ENCODE measurements at regions not wholly inside any gene's neighbourhood (a gene's known extent, or its start where the extent isn't known, plus 50 kb on each side); places are given as distances from the start of the nearest gene placed in this dataset.
A peak's percentile ranks its signal among the peaks of the same experiment; 100 is the strongest.

GRCh38 chr19:31629579-31630363, 280.5 kb upstream of the TSHZ3 start:
- Histone ChIP-seq H3K27ac (no peak overlapping the region), H3K27me3 (replicated peaks) (no peaks in the 10 kb centered on the region), H3K36me3 (no peaks in the 10 kb centered on the region), H3K4me3 (no peak overlapping the region), H3K4me1 (replicated peaks) (no peaks in the 10 kb centered on the region), H3K9me3 (replicated peaks) (no peaks in the 10 kb centered on the region)
- DNase-seq (ENCODE audit: low read depth in 1 of 2, low spot score in 2 of 2) = no peak

GRCh38 chr19:31633014-31633413, 283.8 kb upstream of the TSHZ3 start:
- no peak overlapping the region for H3K27ac ChIP-seq
- no peaks in the 10 kb centered on the region for H3K36me3 ChIP-seq
- no peaks in the 10 kb centered on the region for H3K4me1 ChIP-seq (replicated peaks)
- no peak overlapping the region for H3K4me3 ChIP-seq
- no peaks in the 10 kb centered on the region for H3K9me3 ChIP-seq (replicated peaks)
- H3K27me3 ChIP-seq (replicated peaks) = no peaks in the 10 kb centered on the region
- no peak for DNase-seq (ENCODE audit: low read depth in 1 of 2, low spot score in 2 of 2)

GRCh38 chr19:31639306-31639705, 290.1 kb upstream of the TSHZ3 start:
- Histone ChIP-seq H3K27ac (no peak overlapping the region), H3K27me3 (replicated peaks) (no peaks in the 10 kb centered on the region), H3K9me3 (replicated peaks) (no peaks in the 10 kb centered on the region), H3K4me1 (replicated peaks) (no peaks in the 10 kb centered on the region), H3K4me3 (no peak overlapping the region), H3K36me3 (no peaks in the 10 kb centered on the region)
- no peak for DNase-seq (ENCODE audit: low read depth in 1 of 2, low spot score in 2 of 2)

GRCh38 chr19:31641591-31641990, 292.4 kb upstream of the TSHZ3 start:
- DNase-seq (ENCODE audit: low read depth in 1 of 2, low spot score in 2 of 2) = no peak
- no peaks in the 10 kb centered on the region for H3K4me1 ChIP-seq (replicated peaks)
- H3K9me3 ChIP-seq (replicated peaks) = no peaks in the 10 kb centered on the region
- no peaks in the 10 kb centered on the region for H3K27me3 ChIP-seq (replicated peaks)
- no peak overlapping the region for H3K27ac ChIP-seq
- H3K36me3 ChIP-seq = no peaks in the 10 kb centered on the region
- no peak overlapping the region for H3K4me3 ChIP-seq

GRCh38 chr19:31648347-31648746, 299.1 kb upstream of the TSHZ3 start:
- H3K36me3 ChIP-seq = no peaks in the 10 kb centered on the region
- peak; percentile 55 to 58 for DNase-seq (ENCODE audit: low read depth in 1 of 2, low spot score in 2 of 2)
- H3K4me1 ChIP-seq (replicated peaks) = peaks cover 7% of the 10 kb centered on the region
- H3K27me3 ChIP-seq (replicated peaks) = no peaks in the 10 kb centered on the region
- H3K9me3 ChIP-seq (replicated peaks) = no peaks in the 10 kb centered on the region
- peak overlapping the region; percentile 29 for H3K27ac ChIP-seq
- H3K4me3 ChIP-seq = no peak overlapping the region

GRCh38 chr19:31656507-31656906, 307.3 kb upstream of the TSHZ3 start:
- DNase-seq (ENCODE audit: low read depth in 1 of 2, low spot score in 2 of 2) = no peak
- H3K36me3 ChIP-seq = no peaks in the 10 kb centered on the region
- H3K4me3 ChIP-seq = no peak overlapping the region
- H3K27me3 ChIP-seq (replicated peaks) = no peaks in the 10 kb centered on the region; the same call in 1 of the 2 replicates
- H3K27ac ChIP-seq = no peak overlapping the region
- H3K9me3 ChIP-seq (replicated peaks) = no peaks in the 10 kb centered on the region
- H3K4me1 ChIP-seq (replicated peaks) = peaks cover 8% of the 10 kb centered on the region

- H3K36me3 ChIP-seq = no peaks in the 10 kb centered on the region
- H3K27me3 ChIP-seq (replicated peaks) = no peaks in the 10 kb centered on the region; the same call in 1 of the 2 replicates
- no peak for DNase-seq (ENCODE audit: low read depth in 1 of 2, low spot score in 2 of 2)
- H3K9me3 ChIP-seq (replicated peaks) = no peaks in the 10 kb centered on the region
- no peak overlapping the region for H3K27ac ChIP-seq
- H3K4me3 ChIP-seq = no peak overlapping the region
- H3K4me1 ChIP-seq (replicated peaks) = peaks cover 8% of the 10 kb centered on the region
Measured at GRCh38 chr19:31658993-31659896, 310.0 kb upstream of the TSHZ3 start.

GRCh38 chr19:31659897-31660210, 310.6 kb upstream of the TSHZ3 start:
- Histone ChIP-seq H3K9me3 (replicated peaks) (no peaks in the 10 kb centered on the region), H3K4me3 (no peak overlapping the region), H3K27ac (no peak overlapping the region), H3K4me1 (replicated peaks) (peaks cover 8% of the 10 kb centered on the region), H3K27me3 (replicated peaks) (no peaks in the 10 kb centered on the region; the same call in 1 of the 2 replicates), H3K36me3 (no peaks in the 10 kb centered on the region)
- peak in 1 of 2 experiments; percentile 19 for DNase-seq (ENCODE audit: low read depth in 1 of 2, low spot score in 2 of 2)

GRCh38 chr19:31664096-31664495, 314.9 kb upstream of the TSHZ3 start:
- Histone ChIP-seq H3K4me1 (replicated peaks) (peaks cover 8% of the 10 kb centered on the region), H3K9me3 (replicated peaks) (no peaks in the 10 kb centered on the region), H3K36me3 (no peaks in the 10 kb centered on the region), H3K27me3 (replicated peaks) (no peaks in the 10 kb centered on the region), H3K27ac (no peak overlapping the region), H3K4me3 (no peak overlapping the region)
- DNase-seq (ENCODE audit: low read depth in 1 of 2, low spot score in 2 of 2) = no peak

GRCh38 chr19:31664997-31665396, 315.8 kb upstream of the TSHZ3 start:
- Histone ChIP-seq H3K36me3 (no peaks in the 10 kb centered on the region), H3K4me3 (no peak overlapping the region), H3K27me3 (replicated peaks) (no peaks in the 10 kb centered on the region), H3K4me1 (replicated peaks) (peaks cover 1% of the 10 kb centered on the region), H3K9me3 (replicated peaks) (no peaks in the 10 kb centered on the region), H3K27ac (no peak overlapping the region)
- no peak for DNase-seq (ENCODE audit: low read depth in 1 of 2, low spot score in 2 of 2)

GRCh38 chr19:31666126-31666525, 316.9 kb upstream of the TSHZ3 start:
- no peak for DNase-seq (ENCODE audit: low read depth in 1 of 2, low spot score in 2 of 2)
- no peaks in the 10 kb centered on the region for H3K4me1 ChIP-seq (replicated peaks)
- H3K9me3 ChIP-seq (replicated peaks) = no peaks in the 10 kb centered on the region
- no peaks in the 10 kb centered on the region for H3K27me3 ChIP-seq (replicated peaks)
- H3K4me3 ChIP-seq = no peak overlapping the region
- no peak overlapping the region for H3K27ac ChIP-seq
- H3K36me3 ChIP-seq = no peaks in the 10 kb centered on the region

GRCh38 chr19:31667106-31667505, 317.9 kb upstream of the TSHZ3 start:
- Histone ChIP-seq H3K4me1 (replicated peaks) (no peaks in the 10 kb centered on the region), H3K36me3 (no peaks in the 10 kb centered on the region), H3K4me3 (no peak overlapping the region), H3K27me3 (replicated peaks) (no peaks in the 10 kb centered on the region), H3K27ac (no peak overlapping the region), H3K9me3 (replicated peaks) (no peaks in the 10 kb centered on the region)
- DNase-seq (ENCODE audit: low read depth in 1 of 2, low spot score in 2 of 2) = no peak

GRCh38 chr19:31668921-31669320, 319.7 kb upstream of the TSHZ3 start:
- no peaks in the 10 kb centered on the region for H3K27me3 ChIP-seq (replicated peaks)
- H3K4me1 ChIP-seq (replicated peaks) = no peaks in the 10 kb centered on the region
- no peak overlapping the region for H3K27ac ChIP-seq
- DNase-seq (ENCODE audit: low read depth in 1 of 2, low spot score in 2 of 2) = no peak
- H3K36me3 ChIP-seq = no peaks in the 10 kb centered on the region
- no peaks in the 10 kb centered on the region for H3K9me3 ChIP-seq (replicated peaks)
- no peak overlapping the region for H3K4me3 ChIP-seq

GRCh38 chr19:31670931-31671330, 321.7 kb upstream of the TSHZ3 start:
- peaks cover 18% of the 10 kb centered on the region for H3K4me1 ChIP-seq (replicated peaks)
- no peak for DNase-seq (ENCODE audit: low read depth in 1 of 2, low spot score in 2 of 2)
- no peak overlapping the region for H3K27ac ChIP-seq
- no peaks in the 10 kb centered on the region for H3K27me3 ChIP-seq (replicated peaks)
- no peaks in the 10 kb centered on the region for H3K9me3 ChIP-seq (replicated peaks)
- H3K36me3 ChIP-seq = no peaks in the 10 kb centered on the region
- H3K4me3 ChIP-seq = no peak overlapping the region
